ENCODE measurements at regions not wholly inside any gene's neighbourhood (a gene's known extent, or its start where the extent isn't known, plus 50 kb on each side); places are given as distances from the start of the nearest gene placed in this dataset.

GRCh38 chr6:142621822-142622221, 320.0 kb downstream of the ADGRG6 start:
- Histone ChIP-seq H3K9me3 (no peaks in the 10 kb centered on the region), H3K36me3 (no peaks in the 10 kb centered on the region), H3K4me3 (replicated peaks in 1 of 3) (no peak overlapping the region), H3K27ac (no peak overlapping the region), H3K27me3 (no peaks in the 10 kb centered on the region), H3K4me1 (no peaks in the 10 kb centered on the region)
- 79 to 89% methylated on average over 2 of the region's 2 CpGs for WGBS, 2 donors
- intact Hi-C loops (cut with DNase I) = no loop called here
- DNase-seq = no peak
- TF ChIP-seq CTCF (IDR thresholded peaks at IDR 0.05) = no peak
- TF ChIP-seq POLR2A (IDR thresholded peaks at IDR 0.05) = no peak

GRCh38 chr6:142624978-142625715, 319.8 kb downstream of the HIVEP2 start:
- no peak overlapping the region for H3K4me3 ChIP-seq (replicated peaks in 1 of 3)
- no peak overlapping the region for H3K27ac ChIP-seq
- no peaks in the 10 kb centered on the region for H3K27me3 ChIP-seq
- no peak for DNase-seq
- 98% methylated on average over 2 of the region's 2 CpGs for WGBS, 2 donors
- intact Hi-C loops (cut with DNase I) = no loop called here
- no peaks in the 10 kb centered on the region for H3K9me3 ChIP-seq
- no peak for TF ChIP-seq CTCF (IDR thresholded peaks at IDR 0.05)
- TF ChIP-seq POLR2A (IDR thresholded peaks at IDR 0.05) = no peak
- no peaks in the 10 kb centered on the region for H3K36me3 ChIP-seq
- H3K4me1 ChIP-seq = no peaks in the 10 kb centered on the region

- Histone ChIP-seq H3K9me3 (no peaks in the 10 kb centered on the region), H3K27me3 (no peaks in the 10 kb centered on the region), H3K4me1 (no peaks in the 10 kb centered on the region), H3K27ac (no peak overlapping the region), H3K36me3 (no peaks in the 10 kb centered on the region), H3K4me3 (replicated peaks in 1 of 3) (no peak overlapping the region)
- TF ChIP-seq CTCF (IDR thresholded peaks at IDR 0.05) = no peak
- TF ChIP-seq POLR2A (IDR thresholded peaks at IDR 0.05) = no peak
- DNase-seq = no peak
- 85 to 88% methylated on average over 3 of the region's 3 CpGs for WGBS, 2 donors
- intact Hi-C loops (cut with DNase I) = no loop called here
Observed at GRCh38 chr6:142627474-142627873, 317.5 kb downstream of the HIVEP2 start.

GRCh38 chr6:142631517-142632385, 313.2 kb downstream of the HIVEP2 start:
- H3K4me3 ChIP-seq (replicated peaks in 1 of 3) = no peak overlapping the region
- intact Hi-C loops (cut with DNase I) = no loop called here
- no peaks in the 10 kb centered on the region for H3K27me3 ChIP-seq
- no peak for DNase-seq
- H3K9me3 ChIP-seq = no peaks in the 10 kb centered on the region
- H3K4me1 ChIP-seq = no peaks in the 10 kb centered on the region
- no peaks in the 10 kb centered on the region for H3K36me3 ChIP-seq
- WGBS, 2 donors = 87 to 94% methylated on average over 2 of the region's 2 CpGs
- TF ChIP-seq CTCF (IDR thresholded peaks at IDR 0.05) (no peak), POLR2A (IDR thresholded peaks at IDR 0.05) (no peak)
- H3K27ac ChIP-seq = no peak overlapping the region

GRCh38 chr6:142633317-142633716, 311.7 kb downstream of the HIVEP2 start:
- Histone ChIP-seq H3K9me3 (no peaks in the 10 kb centered on the region), H3K4me3 (replicated peaks in 1 of 3) (no peak overlapping the region), H3K27ac (no peak overlapping the region), H3K36me3 (no peaks in the 10 kb centered on the region), H3K4me1 (no peaks in the 10 kb centered on the region), H3K27me3 (no peaks in the 10 kb centered on the region)
- intact Hi-C loops (cut with DNase I) = no loop called here
- TF ChIP-seq CTCF (IDR thresholded peaks at IDR 0.05) (no peak), POLR2A (IDR thresholded peaks at IDR 0.05) (no peak)
- no peak for DNase-seq

All from thyroid gland (tissue), 4 donors.